ENCODE measurements at regions not wholly inside any gene's neighbourhood (a gene's known extent, or its start where the extent isn't known, plus 50 kb on each side); places are given as distances from the start of the nearest gene placed in this dataset.
"Not testable (repeated sequence)": the region's sequence is repeated elsewhere in the genome, so short reads cannot be mapped to it uniquely, and the experiment has no call there.

GRCh38 chr13:67990868-67991267, 760.7 kb upstream of the PCDH9 start:
- no peak for DNase-seq

- DNase-seq, result no peak
These were observed 756.1 kb upstream of the PCDH9 start for GRCh38 chr13:67986234-67986633.

DNA sequence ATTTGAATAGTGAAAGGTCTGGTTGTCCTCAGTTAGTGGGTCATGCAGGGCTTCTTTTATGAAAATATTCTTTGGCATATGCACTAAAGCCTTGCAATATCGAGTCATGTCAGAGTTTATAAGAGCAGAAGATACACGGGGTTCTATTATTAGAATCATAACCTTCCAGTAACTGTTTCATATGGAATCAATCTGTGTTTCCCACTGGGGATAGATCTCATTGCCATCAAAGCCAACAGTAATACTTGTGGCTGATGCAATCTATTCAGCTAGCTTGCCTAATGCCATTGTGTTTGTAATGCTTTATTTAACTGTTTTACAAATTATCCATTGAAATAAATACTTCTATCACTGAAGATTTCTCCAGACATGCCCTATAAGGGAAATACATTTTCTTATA, 746.9 kb upstream of the PCDH9 start:
- peak; percentile 85 for DNase-seq

- DNase-seq, result no peak
These were observed 741.2 kb upstream of the PCDH9 start for GRCh38 chr13:67971291-67971690.

DNA sequence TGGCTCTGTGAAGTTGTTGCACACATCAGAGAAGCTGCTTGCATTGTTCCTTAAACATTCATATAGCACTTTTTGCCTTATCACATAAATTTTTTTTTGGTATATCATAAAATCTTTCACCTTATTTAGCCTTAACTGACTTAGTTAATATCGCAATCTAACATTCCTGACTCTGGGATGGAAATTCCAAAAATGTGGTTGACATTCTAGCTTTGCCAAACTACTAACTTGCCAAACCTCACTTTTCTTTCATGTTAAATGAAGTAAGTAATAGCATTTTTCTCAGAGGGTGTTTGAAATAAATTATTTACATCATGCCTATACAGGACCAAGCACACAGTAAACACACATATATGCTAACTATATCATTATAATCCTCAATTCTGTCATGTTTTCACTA, 736.9 kb upstream of the PCDH9 start:
- DNase-seq, result peak; percentile 64

DNA sequence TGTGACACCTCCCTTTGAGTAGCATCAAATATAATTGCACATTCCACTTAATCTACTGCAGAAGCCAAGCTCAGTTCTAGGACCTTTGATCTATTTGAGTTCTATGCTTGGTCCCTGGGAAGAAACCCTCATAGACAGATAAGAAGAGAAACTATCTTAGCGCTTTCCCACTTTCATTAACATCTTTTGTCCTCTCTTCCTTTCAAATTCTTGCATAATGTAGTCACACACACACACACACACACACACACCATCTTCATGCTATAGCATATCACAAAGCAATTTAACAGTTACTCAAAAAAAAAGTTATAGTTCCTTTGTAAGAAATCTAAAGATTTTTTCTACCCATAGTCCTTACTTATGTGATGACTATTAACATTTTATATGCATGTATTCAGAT, 735.9 kb upstream of the PCDH9 start:
- no peak for DNase-seq

DNA sequence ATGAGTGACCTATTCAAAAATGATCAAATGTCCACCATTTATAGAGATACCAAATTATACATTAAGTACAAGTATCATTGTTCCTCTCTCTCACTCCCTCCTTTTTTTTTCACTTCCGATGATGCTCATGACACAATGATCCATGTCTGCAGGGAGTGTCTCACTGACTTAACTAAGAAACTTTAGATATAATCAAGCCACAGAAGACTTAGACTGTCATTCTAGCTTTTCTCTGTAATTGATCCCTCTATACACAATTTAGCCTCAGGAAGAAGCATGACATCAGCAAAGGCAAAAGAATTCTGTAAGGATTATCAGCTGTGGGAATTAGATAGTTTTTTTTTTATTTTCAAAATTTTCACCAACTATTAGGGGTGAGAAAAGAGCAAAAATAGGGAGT, 734.9 kb upstream of the PCDH9 start:
- no peak for DNase-seq

GRCh38 chr13:67964091-67964490, 734.0 kb upstream of the PCDH9 start:
- no peak for DNase-seq

DNA sequence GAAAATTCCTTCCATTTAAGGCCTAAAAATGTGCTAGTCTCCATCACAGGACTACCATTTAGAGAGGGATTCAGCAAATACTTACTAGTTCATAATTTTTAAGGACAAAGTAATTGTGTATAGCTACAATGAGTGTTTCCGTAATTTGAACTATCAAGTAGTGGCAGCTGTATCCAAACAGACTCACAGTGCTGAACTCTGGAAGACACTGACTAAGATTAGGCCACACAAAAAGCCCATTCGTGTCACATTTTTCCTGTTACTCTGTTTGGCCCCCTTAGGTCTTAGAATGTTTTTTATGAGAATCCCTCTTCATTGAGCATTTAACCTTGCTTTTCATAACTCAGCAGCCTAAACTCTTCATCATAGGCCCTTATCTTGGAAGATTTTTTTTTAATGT, 731.2 kb upstream of the PCDH9 start:
- no peak for DNase-seq

- no peak for DNase-seq
These were observed 721.3 kb upstream of the PCDH9 start for GRCh38 chr13:67951431-67951830.

DNA sequence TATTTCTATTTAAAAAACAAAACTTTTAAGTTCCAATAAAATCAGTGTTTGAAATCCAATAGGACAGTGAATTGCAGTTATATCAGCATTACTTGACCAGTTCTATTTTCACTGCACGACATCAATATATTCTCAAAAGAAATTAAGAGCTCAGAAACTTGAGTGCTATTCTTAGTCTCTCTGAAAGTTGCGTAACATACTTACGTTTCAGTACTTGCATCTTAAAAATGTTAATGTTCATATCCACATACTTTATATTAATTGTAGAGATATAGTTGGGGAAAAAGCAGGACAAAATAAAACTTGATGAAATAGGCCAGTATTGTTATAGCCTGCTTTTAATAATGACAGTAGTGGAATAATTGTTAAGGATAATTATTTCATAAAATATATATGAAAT, 720.5 kb upstream of the PCDH9 start:
- no peak for DNase-seq

- DNase-seq, result no peak
These were observed 716.0 kb upstream of the PCDH9 start for GRCh38 chr13:67946131-67946530.

DNA sequence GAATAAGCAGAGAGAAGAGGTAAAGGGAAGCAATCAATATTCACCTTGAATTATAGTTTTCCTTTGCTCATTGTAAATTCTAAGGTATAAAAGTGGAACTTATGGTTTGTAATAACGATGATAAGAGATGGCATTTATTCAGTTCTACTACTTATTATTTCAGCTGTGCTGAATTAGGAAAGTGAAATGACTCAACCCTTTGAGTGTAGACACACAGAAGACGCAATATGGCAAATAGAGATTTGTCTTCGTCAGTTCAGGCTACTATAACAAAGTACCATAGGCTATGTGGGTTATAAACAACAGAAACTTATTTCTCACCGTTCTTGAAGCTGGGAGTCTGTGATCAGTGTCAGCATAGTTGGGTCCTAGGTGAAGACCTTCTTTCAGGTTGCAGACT, 713.0 kb upstream of the PCDH9 start:
- DNase-seq, result no peak

- DNase-seq, result no peak
These were observed 705.5 kb upstream of the PCDH9 start for GRCh38 chr13:67935626-67936025.

- DNase-seq, result no peak
These were observed 704.6 kb upstream of the PCDH9 start for GRCh38 chr13:67934617-67935330.

DNA sequence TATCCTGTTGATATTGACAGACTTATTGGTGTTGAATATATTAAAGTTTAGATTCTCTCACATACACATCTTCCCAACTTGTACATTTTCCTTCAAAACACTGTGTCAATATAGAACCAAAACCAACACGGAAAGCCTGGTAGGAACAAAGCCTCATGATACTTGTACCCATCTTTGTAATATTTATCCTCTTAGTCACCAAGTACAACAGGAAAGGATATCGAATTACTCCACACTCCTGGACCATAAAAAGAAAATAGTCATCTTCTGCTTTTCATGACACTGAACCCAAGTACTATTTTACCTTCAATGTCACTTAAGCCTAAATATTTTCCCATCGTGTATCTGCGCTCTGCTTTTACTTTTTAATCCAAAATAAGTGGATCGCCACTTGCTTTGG, 702.9 kb upstream of the PCDH9 start:
- no peak for DNase-seq

- no peak for DNase-seq
These were observed 687.3 kb upstream of the PCDH9 start for GRCh38 chr13:67917291-67917987.

DNA sequence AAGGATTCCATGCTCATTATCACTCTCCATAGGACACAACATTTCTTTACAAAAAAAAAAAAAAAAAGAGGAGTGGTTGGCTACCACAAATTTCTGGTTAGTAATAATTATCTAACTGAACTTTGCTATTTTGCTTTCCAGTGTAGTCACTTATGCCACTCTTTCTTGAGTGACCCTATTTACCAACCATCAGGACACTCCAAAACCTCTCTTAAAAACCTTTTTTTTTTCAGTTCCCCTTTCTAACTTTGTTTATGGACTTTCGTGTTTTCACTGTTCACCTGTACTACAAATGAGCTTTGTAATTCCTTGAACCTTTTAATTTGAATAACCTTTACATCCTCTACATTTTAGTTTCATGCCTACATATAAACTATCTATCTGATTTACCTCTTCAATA, 686.5 kb upstream of the PCDH9 start:
- no peak for DNase-seq

DNA sequence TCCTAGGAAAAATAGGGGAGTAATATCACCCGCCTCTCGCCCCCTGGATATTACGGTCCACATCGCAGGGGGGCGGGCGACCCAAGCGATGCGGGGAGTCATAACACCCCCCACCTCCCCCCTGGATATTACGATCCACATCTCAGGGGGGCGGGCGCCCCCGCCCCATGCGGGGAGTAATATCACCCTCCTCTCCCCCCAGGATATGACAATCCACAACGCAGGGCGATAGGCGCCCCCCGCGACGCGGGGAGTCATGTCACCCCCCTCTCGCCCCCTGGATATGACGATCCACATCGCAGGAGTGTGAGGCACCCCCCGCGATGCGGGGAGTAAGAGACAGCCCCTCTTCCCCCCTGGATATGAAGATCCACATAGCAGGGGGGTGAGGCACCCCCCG, 684.4 kb upstream of the PCDH9 start:
- no peak for DNase-seq

DNA sequence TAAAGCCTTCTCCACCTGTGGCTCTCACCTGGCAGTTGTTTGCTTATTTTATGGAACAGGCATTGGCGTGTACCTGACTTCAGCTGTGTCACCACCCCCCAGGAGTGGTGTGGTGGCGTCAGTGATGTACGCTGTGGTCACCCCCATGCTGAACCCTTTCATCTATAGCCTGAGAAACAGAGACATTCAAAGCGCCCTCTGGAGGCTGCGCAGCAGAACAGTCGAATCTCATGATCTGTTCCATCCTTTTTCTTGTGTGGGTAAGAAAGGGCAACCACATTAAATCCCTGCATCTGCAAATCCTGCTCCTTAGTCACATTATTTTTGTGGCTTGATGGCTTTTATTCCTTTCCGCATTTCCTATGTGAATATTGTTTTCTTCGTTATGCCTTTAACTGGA, 672.8 kb upstream of the PCDH9 start:
- DNase-seq, result not testable (repeated sequence)

DNA sequence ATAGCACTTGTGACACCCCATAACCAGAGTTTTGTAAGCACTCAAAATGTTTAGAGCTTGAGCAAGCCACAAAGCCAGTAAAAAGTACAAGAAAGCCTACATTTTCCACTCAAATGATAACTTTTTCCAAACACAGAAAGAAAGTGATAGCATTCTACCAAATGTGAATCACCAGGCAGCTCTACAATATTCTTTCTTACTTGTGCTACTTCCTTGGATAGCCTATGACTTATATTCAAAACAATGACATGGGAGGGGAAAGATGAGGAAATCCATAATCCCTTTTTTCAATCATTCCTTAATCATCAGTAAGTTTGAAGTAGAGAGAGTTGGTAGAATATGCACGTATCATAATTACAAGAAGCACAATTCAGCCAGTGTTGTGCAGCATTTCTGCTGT, 650.8 kb upstream of the PCDH9 start:
- peak; percentile 52 for DNase-seq

GRCh38 chr13:67878376-67878775, 648.2 kb upstream of the PCDH9 start:
- no peak for DNase-seq

- DNase-seq, result no peak
These were observed 646.9 kb upstream of the PCDH9 start for GRCh38 chr13:67877031-67877430.

GRCh38 chr13:67867206-67867605, 637.1 kb upstream of the PCDH9 start:
- DNase-seq, result no peak

GRCh38 chr13:67860315-67860714, 630.2 kb upstream of the PCDH9 start:
- no peak for DNase-seq
